ENCODE measurements at regions not wholly inside any gene's neighbourhood (a gene's known extent, or its start where the extent isn't known, plus 50 kb on each side); places are given as distances from the start of the nearest gene placed in this dataset.
A peak's percentile ranks its signal among the peaks of the same experiment; 100 is the strongest.

- no peak for FAIRE-seq
- TF ChIP-seq, protein P1, sequence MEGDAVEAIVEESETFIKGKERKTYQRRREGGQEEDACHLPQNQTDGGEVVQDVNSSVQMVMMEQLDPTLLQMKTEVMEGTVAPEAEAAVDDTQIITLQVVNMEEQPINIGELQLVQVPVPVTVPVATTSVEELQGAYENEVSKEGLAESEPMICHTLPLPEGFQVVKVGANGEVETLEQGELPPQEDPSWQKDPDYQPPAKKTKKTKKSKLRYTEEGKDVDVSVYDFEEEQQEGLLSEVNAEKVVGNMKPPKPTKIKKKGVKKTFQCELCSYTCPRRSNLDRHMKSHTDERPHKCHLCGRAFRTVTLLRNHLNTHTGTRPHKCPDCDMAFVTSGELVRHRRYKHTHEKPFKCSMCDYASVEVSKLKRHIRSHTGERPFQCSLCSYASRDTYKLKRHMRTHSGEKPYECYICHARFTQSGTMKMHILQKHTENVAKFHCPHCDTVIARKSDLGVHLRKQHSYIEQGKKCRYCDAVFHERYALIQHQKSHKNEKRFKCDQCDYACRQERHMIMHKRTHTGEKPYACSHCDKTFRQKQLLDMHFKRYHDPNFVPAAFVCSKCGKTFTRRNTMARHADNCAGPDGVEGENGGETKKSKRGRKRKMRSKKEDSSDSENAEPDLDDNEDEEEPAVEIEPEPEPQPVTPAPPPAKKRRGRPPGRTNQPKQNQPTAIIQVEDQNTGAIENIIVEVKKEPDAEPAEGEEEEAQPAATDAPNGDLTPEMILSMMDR (IDR thresholded peaks at IDR 0.05; ENCODE audit: insufficient read depth, missing control alignments): no peak
Observed at GRCh38 chr11:87909178-87909577, 266.1 kb downstream of the RAB38 start.

GRCh38 chr11:87908086-87908485 lies 267.2 kb downstream of the RAB38 start:
- DNase-seq (ENCODE audit: insufficient read length, low spot score) (no peak), FAIRE-seq (peak; percentile 73)
- TF ChIP-seq, protein P1 (IDR thresholded peaks at IDR 0.05; ENCODE audit: insufficient read depth, missing control alignments): no peak

More at GRCh38 chr11:87909178-87909577, 266.1 kb downstream of the RAB38 start:
- DNase-seq (ENCODE audit: insufficient read length, low spot score): no peak

DNA sequence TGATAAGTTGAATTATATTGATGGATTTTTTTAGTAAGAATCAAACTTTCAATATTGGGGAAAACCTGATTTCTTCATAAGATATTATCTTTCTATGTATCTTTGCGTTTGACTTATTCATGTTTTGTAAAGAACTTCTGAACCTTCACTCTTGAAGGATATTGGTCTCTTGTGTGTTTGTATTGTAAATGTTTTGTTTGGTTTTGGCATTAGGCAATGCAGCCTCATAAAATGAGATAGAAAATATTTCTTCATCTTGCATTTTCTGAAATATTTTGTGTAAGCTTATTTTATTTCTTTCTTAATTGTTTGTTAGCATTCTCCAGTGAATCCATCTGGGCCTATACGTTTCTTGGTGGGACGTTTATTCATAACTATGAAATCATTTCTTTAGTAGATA lies 271.9 kb downstream of the RAB38 start:
- DNase-seq (ENCODE audit: insufficient read length, low spot score) (no peak), FAIRE-seq (no peak)
- TF ChIP-seq, protein P1 (IDR thresholded peaks at IDR 0.05; ENCODE audit: insufficient read depth, missing control alignments): no peak

DNA sequence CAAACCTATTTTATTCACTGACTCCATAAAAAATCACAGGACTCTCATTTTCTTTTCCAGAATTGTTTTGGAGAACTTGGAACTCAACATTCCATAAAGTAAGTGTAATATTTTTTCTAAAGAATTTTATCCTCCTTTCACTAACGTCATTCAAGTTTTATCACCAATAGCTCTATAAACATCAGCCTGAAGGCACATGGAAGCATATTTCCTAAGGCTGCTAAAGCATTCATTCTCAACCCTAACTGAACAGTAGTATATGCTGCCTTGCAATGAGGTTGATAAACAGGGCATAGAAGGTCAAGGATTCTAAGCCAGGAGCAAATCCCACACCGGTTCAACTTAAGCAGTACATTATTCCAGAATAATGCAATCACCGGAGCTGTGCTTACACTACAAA lies 273.9 kb downstream of the RAB38 start:
- FAIRE-seq (no peak), DNase-seq (ENCODE audit: insufficient read length, low spot score) (no peak)
- TF ChIP-seq, protein P1 (IDR thresholded peaks at IDR 0.05; ENCODE audit: insufficient read depth, missing control alignments): no peak

GRCh38 chr11:87897921-87898320 lies 277.3 kb downstream of the RAB38 start:
- FAIRE-seq (no peak), DNase-seq (ENCODE audit: insufficient read length, low spot score) (no peak)
- TF ChIP-seq, protein P1 (IDR thresholded peaks at IDR 0.05; ENCODE audit: insufficient read depth, missing control alignments): no peak

- TF ChIP-seq, protein P1 (IDR thresholded peaks at IDR 0.05; ENCODE audit: insufficient read depth, missing control alignments): no peak
- no peak for FAIRE-seq
- DNase-seq (ENCODE audit: insufficient read length, low spot score): no peak
Observed at GRCh38 chr11:87897071-87897470, 278.2 kb downstream of the RAB38 start.

DNA sequence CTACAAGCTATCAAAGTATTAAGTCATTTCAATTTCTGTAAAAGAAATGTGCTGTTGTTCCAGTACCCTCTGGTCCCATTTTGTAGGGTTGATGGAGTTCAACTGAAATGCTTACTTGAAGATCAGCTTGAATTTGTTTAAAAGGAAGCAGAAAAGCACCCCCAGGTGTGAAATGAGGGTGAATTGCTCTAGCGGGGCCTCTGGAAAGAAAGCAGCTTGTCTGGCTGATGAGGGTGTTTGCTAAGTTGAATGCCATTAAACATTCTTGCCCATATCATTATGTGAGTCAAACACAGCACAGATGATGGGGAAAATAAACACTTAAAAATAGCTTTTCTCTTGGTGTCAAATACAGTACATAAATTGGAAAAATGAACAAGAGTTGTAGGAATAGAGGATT lies 280.3 kb downstream of the RAB38 start:
- FAIRE-seq: no peak
- TF ChIP-seq, protein P1 (IDR thresholded peaks at IDR 0.05; ENCODE audit: insufficient read depth, missing control alignments): no peak
- DNase-seq (ENCODE audit: insufficient read length, low spot score): no peak
